Kidney (tissue), 13 donors: ENCODE measurements at regions not wholly inside any gene's neighbourhood (a gene's known extent, or its start where the extent isn't known, plus 50 kb on each side); places are given as distances from the start of the nearest gene placed in this dataset.

Source experiments
- DNase-seq, 5 donors: peaks; one replicate each; pipeline ENCODE4 v3.0.0-alpha.2; 2013 to 2020
- FAIRE-seq: peaks from 2 replicates; lab custom pipeline; 2012; peaks lifted over from hg19 to GRCh38; lab: Jason Lieb, UNC
- H3K27ac ChIP-seq, 2 donors: one replicate each; pipeline ENCODE4 v1.7.0; 2013; ENCODE audit warnings: low read depth in 2 of 2, low read length in 2 of 2, inconsistent platforms in 1 of 2
- H3K27me3 ChIP-seq: one replicate; pipeline ENCODE4 v1.7.1; 2013; ENCODE audit warnings: low read length, inconsistent platforms; ENCODE audit not compliant: control insufficient read depth, insufficient read depth
- H3K36me3 ChIP-seq, 3 donors: one replicate each; pipeline versions ENCODE4 v1.7.0 to v1.7.1; 2013; ENCODE audit warnings: low read length in 3 of 3, control low read depth in 1 of 3, inconsistent platforms in 1 of 3; ENCODE audit not compliant: insufficient read depth in 3 of 3, control insufficient read depth in 2 of 3
- H3K4me1 ChIP-seq, 3 donors: one replicate each; pipeline versions ENCODE4 v1.7.0 to v1.7.1; 2013; ENCODE audit warnings: low read length in 3 of 3, inconsistent platforms in 1 of 3, low read depth in 1 of 3; ENCODE audit not compliant: control insufficient read depth in 2 of 3, insufficient read depth in 2 of 3
- H3K4me3 ChIP-seq, 3 donors: one replicate each; pipeline versions ENCODE4 v1.7.0 to v1.8.1; 2013; ENCODE audit warnings: low read length in 3 of 3, control low read depth in 1 of 3, inconsistent platforms in 1 of 3
- H3K9ac ChIP-seq, 3 donors: one replicate each; pipeline versions ENCODE4 v1.7.0 to v1.7.1; 2013; ENCODE audit warnings: low read length in 3 of 3, control low read depth in 1 of 3, inconsistent platforms in 1 of 3
- H3K9me3 ChIP-seq, 3 donors: one replicate each; pipeline versions ENCODE4 v1.7.0 to v1.7.1; 2013; ENCODE audit warnings: low read length in 3 of 3, control low read depth in 1 of 3, inconsistent platforms in 1 of 3; ENCODE audit not compliant: control insufficient read depth in 2 of 3, insufficient read depth in 1 of 3
- intact Hi-C: fragments of 100-400 bp; cut with DNase I; formaldehyde crosslinking; loops from one replicate; pipeline ENCODE4 v1.11.1; 2022
- TF ChIP-seq, protein P1 (sequence below): IDR thresholded peaks from 3 replicates; pipeline ENCODE4 v1.5.1; 2012; ENCODE audit warnings: mild to moderate bottlenecking, moderate library complexity, borderline replicate concordance; ENCODE audit not compliant: insufficient read depth; ENCODE audit errors: extremely low read depth
- donor health status: control.
- donor health status: control.
- donor health status: control.
- donor health status: control.
- donor health status: control.
- donor health status: DM: yes; HTN: yes; CAD: no.
- donor health status: Normal renal cell carcinoma (clear cell type).

DNA sequence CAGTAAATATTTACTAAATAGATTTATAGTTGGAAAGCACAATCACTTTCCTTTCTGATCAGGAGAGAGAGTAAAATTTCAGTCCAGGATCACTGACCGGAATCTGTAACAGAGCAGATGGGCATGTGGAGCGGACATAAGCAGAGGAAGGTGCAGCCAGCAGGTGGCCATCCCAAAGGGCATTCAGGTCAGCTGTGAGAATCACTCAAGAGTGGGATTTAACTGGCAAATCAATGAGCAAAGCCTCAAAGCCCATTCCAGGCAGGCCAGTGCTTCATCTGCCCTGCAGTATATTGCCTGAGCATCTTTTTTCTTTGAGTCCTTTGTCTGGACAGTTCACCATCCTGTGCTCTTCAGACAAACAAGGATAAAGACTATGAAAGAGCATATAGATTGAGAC is 166.4 kb upstream of the SLC14A2 start:
- Histone ChIP-seq H3K27ac (peak overlapping the region; percentile 19 to 79), H3K9ac (no peak overlapping the region), H3K36me3 (no peaks in the 10 kb centered on the region), H3K4me3 (no peak overlapping the region), H3K9me3 (no peaks in the 10 kb centered on the region), H3K4me1 (peaks cover 0 to 4% (median 0%) of the 10 kb centered on the region in 3 donors), H3K27me3 (no peaks in the 10 kb centered on the region)
- intact Hi-C loops, result no loop called here
- DNase-seq (no peak), FAIRE-seq (no peak)
- TF ChIP-seq, protein P1, sequence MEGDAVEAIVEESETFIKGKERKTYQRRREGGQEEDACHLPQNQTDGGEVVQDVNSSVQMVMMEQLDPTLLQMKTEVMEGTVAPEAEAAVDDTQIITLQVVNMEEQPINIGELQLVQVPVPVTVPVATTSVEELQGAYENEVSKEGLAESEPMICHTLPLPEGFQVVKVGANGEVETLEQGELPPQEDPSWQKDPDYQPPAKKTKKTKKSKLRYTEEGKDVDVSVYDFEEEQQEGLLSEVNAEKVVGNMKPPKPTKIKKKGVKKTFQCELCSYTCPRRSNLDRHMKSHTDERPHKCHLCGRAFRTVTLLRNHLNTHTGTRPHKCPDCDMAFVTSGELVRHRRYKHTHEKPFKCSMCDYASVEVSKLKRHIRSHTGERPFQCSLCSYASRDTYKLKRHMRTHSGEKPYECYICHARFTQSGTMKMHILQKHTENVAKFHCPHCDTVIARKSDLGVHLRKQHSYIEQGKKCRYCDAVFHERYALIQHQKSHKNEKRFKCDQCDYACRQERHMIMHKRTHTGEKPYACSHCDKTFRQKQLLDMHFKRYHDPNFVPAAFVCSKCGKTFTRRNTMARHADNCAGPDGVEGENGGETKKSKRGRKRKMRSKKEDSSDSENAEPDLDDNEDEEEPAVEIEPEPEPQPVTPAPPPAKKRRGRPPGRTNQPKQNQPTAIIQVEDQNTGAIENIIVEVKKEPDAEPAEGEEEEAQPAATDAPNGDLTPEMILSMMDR, result no peak

DNA sequence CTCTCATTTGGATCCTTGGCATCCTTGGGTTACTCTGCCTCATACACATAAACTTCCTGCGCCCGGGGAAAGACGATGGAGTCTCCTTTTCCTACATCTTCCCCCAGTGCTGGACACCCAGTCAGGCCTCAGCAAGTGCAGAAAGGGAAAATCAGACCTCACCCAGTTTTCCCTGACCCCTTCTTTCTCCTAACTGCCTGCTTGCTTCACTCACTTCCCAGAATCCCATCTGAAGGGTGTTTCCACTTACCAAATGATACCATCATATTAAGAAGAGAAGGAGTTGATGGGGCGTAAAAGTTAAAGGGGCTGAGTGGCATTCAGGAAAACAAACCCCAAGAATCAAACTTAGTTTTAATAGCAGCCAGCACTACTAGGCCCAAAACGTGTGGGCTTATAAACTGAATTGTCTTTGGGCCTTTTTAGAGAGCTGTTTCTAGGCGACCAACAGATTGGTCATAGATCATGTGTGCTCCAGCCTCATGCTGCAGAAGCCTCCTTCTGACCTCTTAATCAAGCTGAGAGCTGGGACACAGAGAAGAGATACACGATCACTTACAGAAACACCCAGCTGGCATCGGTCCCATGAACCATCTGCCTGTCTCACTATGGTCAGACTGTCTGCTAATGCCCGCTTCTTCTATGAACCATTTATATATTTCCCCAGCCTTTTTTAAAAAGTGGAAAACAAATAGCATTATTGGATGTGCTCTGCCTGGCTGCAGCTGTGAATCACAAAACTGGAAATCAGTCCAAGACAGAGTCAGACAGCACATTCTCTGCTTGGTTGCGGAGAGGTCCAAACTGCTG is 165.7 kb upstream of the SLC14A2 start:
- H3K9ac ChIP-seq, result peak overlapping the region in 1 of 3 donors; percentile 49
- intact Hi-C loops, result no loop called here
- no peaks in the 10 kb centered on the region for H3K9me3 ChIP-seq
- peak overlapping the region; percentile 58 to 79 for H3K27ac ChIP-seq
- TF ChIP-seq, protein P1, result no peak
- H3K4me3 ChIP-seq, result no peak overlapping the region
- DNase-seq (peak; percentile 42 to 94 (median 59)), FAIRE-seq (no peak)
- H3K27me3 ChIP-seq, result no peaks in the 10 kb centered on the region
- H3K4me1 ChIP-seq, result peaks cover 0 to 4% (median 0%) of the 10 kb centered on the region in 3 donors
- no peaks in the 10 kb centered on the region for H3K36me3 ChIP-seq

DNA sequence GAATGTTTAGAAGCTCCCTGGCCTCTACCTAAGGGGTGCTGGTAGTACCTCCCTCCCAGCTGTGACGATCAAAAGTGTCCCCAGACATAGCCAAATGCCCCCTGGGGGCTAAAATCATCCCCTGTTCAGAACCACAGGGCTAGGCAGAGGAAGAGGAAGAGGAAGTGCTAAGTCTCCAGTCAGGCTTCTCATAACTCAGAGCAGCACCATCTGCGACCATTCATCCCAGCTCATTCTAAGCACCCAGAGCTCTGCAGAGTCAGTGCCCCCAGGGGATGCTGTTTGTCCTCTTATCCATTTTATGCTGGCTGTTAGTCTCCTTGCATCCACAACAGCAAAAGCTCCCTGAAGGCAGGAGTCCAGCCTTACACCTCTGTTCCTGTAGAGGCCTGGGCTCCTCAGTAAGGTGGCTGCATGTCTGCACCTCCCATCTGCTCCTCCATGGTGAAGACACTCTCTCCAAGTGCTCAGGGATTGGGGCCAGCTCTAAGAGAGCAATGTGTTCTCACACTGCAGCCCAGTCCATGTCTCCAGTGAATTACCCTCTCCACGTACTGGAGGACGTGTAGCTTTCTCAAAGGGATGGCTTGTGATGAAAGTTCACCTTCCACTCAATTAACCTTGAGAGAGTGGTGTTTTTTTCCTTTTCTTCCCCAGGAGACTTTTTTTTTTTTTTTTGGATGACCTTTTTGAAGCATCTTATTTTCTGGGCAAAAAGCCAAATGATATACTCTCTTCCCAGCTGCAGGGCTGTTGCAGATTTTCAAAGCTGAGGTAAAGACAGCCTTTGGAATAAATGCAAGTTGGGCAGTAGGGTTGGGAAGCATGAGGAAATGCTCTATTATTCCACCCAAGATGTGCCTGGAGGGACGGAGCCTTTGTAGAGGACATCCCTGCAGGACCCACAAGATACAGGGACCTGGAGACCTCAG is 158.9 kb upstream of the SLC14A2 start:
- Histone ChIP-seq H3K27ac (no peak overlapping the region), H3K4me3 (no peak overlapping the region), H3K36me3 (no peaks in the 10 kb centered on the region), H3K9me3 (no peaks in the 10 kb centered on the region), H3K27me3 (no peaks in the 10 kb centered on the region), H3K4me1 (no peaks in the 10 kb centered on the region), H3K9ac (no peak overlapping the region)
- FAIRE-seq (no peak), DNase-seq (no peak)
- intact Hi-C loops, result no loop called here
- TF ChIP-seq, protein P1, result no peak
